ENCODE measurements at regions not wholly inside any gene's neighbourhood (a gene's known extent, or its start where the extent isn't known, plus 50 kb on each side); places are given as distances from the start of the nearest gene placed in this dataset.

DNA sequence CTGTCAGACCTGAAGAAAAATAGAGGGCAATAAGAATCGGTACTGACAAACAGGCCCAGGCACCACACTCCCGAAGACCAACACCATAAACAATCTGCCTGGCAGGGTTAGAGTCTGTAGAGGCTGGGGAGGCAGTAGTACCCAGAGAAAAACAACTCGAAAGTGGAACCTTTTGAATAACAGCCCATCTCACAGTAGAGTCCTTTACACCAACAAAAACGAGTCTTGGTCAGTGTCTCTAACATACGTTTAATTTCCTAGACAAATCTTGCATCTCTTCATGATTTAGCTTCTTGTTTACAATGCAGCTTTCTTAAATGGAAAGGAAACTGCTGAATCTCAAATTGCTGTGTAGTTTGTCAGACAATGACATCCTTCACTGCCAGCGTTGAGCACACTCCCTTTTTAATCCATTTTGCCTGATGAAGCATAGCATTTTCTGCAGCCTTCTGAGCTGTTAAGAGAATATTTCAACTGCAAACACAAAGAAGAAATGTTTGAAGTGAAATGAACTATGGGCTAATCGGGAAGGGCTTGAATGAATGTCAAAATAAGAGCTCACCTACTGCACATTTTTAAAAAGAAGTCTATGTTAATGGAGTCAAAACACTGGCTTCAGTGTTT, 73.1 kb upstream of the DSG1 start:
- no peaks in the 10 kb centered on the region for H3K27me3 ChIP-seq
- intact Hi-C loops (cut with DNase I; ENCODE audit: low total_unique reads): no loop called here
- H3K9me3 ChIP-seq: no peaks in the 10 kb centered on the region
- H3K4me1 ChIP-seq: no peaks in the 10 kb centered on the region
- no peak overlapping the region for H3K27ac ChIP-seq
- WGBS, 2 donors: 39 to 47% methylated on average over 7 of the region's 7 CpGs
- TF ChIP-seq CTCF (IDR thresholded peaks at IDR 0.05) (no peak), POLR2A (IDR thresholded peaks at IDR 0.05) (no peak)
- DNase-seq: no peak
- H3K4me3 ChIP-seq: no peak overlapping the region
- H3K36me3 ChIP-seq (ENCODE audit: low read depth, missing control alignments): no peaks in the 10 kb centered on the region

DNA sequence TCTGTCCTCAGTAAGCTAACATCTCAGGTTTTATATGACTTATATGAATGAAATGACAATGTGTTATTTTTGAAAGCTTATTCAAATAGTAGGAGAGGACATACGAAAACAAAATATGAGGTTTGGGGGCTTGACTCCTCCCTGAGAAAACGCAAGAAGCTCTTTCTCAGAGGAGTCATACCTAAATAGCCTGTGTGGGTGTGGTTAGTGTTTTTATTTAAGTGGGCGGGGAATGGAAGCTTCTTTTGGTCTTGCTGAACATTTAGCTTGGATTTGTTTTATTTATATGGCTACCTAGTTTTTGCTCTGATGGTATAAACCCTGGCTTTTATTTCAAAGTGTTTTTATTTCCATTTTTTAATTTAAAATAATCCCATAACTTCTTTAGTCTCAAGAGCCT, 72.1 kb upstream of the DSG1 start:
- Histone ChIP-seq H3K27ac (no peak overlapping the region), H3K4me3 (no peak overlapping the region), H3K4me1 (no peaks in the 10 kb centered on the region), H3K36me3 (ENCODE audit: low read depth, missing control alignments) (no peaks in the 10 kb centered on the region), H3K27me3 (no peaks in the 10 kb centered on the region), H3K9me3 (no peaks in the 10 kb centered on the region)
- no peak for DNase-seq
- no peak for TF ChIP-seq POLR2A (IDR thresholded peaks at IDR 0.05)
- no peak for TF ChIP-seq CTCF (IDR thresholded peaks at IDR 0.05)
- 85 to 87% methylated on average over 3 of the region's 3 CpGs for WGBS, 2 donors
- intact Hi-C loops (cut with DNase I; ENCODE audit: low total_unique reads): no loop called here

DNA sequence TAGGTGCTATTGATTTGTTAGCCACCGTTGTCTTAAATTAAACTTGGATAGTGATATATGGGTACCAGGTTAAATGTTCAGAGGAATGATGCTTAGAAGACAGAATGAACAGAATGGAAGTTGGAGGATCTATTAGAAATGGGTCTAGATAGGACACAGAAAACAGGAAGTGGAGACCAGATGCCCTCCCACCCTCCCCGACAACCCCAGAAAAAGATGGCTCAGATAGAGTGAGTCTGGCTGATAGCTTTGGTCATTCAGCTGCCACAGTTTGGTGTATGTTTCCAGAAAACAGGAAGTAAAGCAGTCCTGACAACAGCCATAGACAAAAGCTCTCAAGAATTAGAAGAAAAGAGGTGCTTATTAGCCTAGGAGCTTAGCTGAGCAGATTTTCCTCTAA, 71.5 kb upstream of the DSG1 start:
- H3K36me3 ChIP-seq (ENCODE audit: low read depth, missing control alignments): no peaks in the 10 kb centered on the region
- TF ChIP-seq CTCF (IDR thresholded peaks at IDR 0.05): no peak
- TF ChIP-seq POLR2A (IDR thresholded peaks at IDR 0.05): no peak
- no peak overlapping the region for H3K4me3 ChIP-seq
- H3K27me3 ChIP-seq: no peaks in the 10 kb centered on the region
- H3K27ac ChIP-seq: no peak overlapping the region
- DNase-seq: no peak
- H3K9me3 ChIP-seq: no peaks in the 10 kb centered on the region
- no peaks in the 10 kb centered on the region for H3K4me1 ChIP-seq
- WGBS, 2 donors: 72 to 80% methylated on average over 2 of the region's 2 CpGs
- intact Hi-C loops (cut with DNase I; ENCODE audit: low total_unique reads): no loop called here

DNA sequence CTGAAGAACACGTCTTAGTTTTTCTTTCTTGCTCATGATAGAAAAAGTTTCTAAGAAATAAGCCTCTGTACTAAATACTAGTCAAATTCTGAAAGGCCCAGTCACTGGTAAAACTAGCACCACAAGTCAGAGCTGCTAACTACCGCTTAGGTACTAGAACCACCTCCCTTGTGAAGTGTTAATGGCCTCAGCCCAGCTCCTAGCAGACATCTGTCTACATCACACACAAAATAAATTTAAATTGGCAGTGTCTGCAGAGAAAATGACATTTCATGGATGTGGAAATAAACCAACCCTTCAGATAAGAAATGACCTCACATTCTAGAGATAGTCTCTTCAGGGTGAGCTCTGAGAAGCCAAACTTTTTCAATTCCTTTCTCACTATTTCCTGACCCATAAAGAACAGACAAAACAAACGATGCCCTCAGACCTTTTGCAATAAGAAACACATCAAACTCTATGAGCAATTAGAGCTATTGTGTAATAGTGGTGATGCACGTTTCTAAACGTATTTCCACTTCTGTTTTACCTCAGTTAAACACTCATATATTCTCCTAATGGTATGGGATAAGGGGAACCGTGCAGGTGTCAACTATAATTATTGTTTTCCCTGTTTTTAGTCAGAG, 70.3 kb upstream of the DSG1 start:
- Histone ChIP-seq H3K9me3 (no peaks in the 10 kb centered on the region), H3K36me3 (ENCODE audit: low read depth, missing control alignments) (no peaks in the 10 kb centered on the region), H3K4me3 (no peak overlapping the region), H3K4me1 (no peaks in the 10 kb centered on the region), H3K27me3 (no peaks in the 10 kb centered on the region), H3K27ac (no peak overlapping the region)
- intact Hi-C loops (cut with DNase I; ENCODE audit: low total_unique reads): no loop called here
- no peak for DNase-seq
- 62 to 64% methylated on average over 6 of the region's 6 CpGs for WGBS, 2 donors
- TF ChIP-seq CTCF (IDR thresholded peaks at IDR 0.05) (no peak), POLR2A (IDR thresholded peaks at IDR 0.05) (no peak)

All from testis (tissue), 2 donors.